IPS-NIHi11 (cell line): ENCODE measurements at regions not wholly inside any gene's neighbourhood (a gene's known extent, or its start where the extent isn't known, plus 50 kb on each side); places are given as distances from the start of the nearest gene placed in this dataset.
"Not testable (repeated sequence)": the region's sequence is repeated elsewhere in the genome, so short reads cannot be mapped to it uniquely, and the experiment has no call there.

ENCODE experiments used
- DNase-seq: peaks from one replicate; pipeline ENCODE4 v3.0.0; 2012; ENCODE audit warnings: mixed read lengths, low spot score

DNA sequence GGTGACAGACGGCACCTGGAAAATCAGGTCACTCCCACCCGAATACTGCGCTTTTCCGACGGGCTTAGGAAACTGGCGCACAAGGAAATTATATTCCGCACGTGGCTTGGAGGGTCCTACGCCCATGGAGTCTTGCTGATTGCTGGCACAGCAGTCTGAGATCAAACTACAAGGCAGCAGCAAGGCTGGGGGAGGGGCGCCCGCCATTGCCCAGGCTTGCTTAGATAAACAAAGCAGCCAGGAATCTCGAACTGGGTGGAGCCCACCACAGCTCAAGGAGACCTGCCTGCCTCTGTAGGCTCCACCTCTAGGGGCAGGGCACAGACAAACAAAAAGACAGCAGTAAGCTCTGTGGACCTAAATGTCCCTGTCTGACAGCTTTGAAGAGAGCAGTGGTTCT, 394.3 kb downstream of the PTH2R start:
- DNase-seq = not testable (repeated sequence)

DNA sequence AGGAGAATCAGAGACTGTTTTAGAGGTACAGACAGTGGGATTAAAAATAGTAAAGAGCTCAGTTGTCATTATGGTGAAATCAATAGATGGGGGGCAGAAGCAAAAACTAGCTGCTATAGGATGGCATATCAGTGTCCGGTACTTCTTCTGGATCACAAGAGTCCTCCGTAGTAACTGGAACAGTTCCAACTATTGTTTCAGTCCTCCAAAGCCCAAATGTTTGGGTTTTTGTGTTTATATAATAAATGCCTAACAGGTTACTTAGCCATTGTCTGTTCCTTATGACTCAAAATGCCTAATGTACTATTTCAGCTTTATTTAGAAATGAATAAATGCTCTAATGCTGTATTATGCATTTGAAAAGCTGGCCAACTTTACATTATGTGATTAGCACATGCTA, 401.2 kb downstream of the PTH2R start:
- no peak for DNase-seq

GRCh38 chr2:208811885-208812284, 405.3 kb downstream of the PTH2R start:
- not testable (repeated sequence) for DNase-seq

- DNase-seq = no peak
These were observed 412.6 kb downstream of the PTH2R start for GRCh38 chr2:208819190-208819589.

DNA sequence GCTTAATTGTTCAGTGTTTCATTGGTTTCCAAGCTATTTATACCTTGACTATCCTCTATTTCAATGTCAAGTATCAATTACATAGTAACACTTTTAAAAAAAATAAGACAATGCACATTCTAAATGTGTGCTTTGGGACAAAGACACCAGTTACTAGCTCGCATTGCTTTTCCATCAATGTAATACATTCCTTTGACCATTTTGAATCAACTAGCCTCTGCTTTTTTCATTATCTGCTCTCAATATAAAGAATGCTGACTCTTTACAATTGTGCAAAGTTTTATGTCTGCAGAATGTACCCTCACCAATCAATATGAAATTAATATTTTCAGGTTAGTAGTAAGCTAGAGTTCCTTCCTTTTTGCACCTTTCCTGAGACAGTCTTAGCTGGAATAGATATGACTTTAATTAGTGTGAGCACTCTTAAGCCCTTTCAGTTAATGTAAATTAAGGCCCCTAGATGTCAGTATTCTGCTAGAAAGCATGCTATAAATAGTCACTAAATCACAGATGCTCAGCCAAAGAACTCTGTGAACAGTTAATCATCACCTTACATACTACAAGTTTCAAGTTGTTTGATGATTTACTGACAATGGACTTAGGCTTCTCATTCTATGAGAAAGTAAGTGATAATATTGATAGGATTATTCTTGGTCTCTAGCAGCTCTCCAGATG, 413.6 kb downstream of the PTH2R start:
- no peak for DNase-seq

GRCh38 chr2:208827109-208827508, 420.5 kb downstream of the PTH2R start:
- DNase-seq = no peak

- no peak for DNase-seq
These were observed 421.1 kb downstream of the PTH2R start for GRCh38 chr2:208827549-208828221.

GRCh38 chr2:208830203-208830602, 423.6 kb downstream of the PTH2R start:
- DNase-seq = no peak

DNA sequence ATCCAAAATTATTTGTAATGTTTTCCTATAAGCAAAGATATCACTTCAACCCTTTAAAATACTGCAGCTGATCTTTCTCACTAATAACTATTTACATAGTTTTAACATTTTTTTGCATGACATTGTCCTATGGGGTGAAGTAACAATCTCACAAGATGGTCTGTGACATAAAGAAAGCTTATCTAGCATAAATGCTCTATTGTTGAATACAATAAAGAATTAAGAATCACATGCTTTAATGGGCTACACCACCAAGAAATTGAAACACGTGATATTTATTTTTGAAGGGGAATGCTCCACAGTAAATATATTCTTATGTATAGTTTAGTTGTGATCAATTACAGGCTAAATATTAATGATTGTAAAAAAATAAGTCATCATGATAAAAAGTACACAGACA, 441.1 kb downstream of the PTH2R start:
- DNase-seq = no peak

GRCh38 chr2:208854717-208855116, 448.1 kb downstream of the PTH2R start:
- no peak for DNase-seq

- no peak for DNase-seq
These were observed 460.8 kb downstream of the PTH2R start for GRCh38 chr2:208867374-208867773.

- no peak for DNase-seq
These were observed 466.0 kb downstream of the PTH2R start for GRCh38 chr2:208872591-208872990.

- DNase-seq = no peak
These were observed 473.1 kb downstream of the PTH2R start for GRCh38 chr2:208879666-208880065.

GRCh38 chr2:208880171-208880570, 473.6 kb downstream of the PTH2R start:
- DNase-seq = no peak

GRCh38 chr2:208890486-208890885, 483.9 kb downstream of the PTH2R start:
- DNase-seq = no peak

GRCh38 chr2:208892203-208892602, 485.6 kb downstream of the PTH2R start:
- no peak for DNase-seq

- DNase-seq = no peak
These were observed 499.7 kb downstream of the PTH2R start for GRCh38 chr2:208906330-208906729.

DNA sequence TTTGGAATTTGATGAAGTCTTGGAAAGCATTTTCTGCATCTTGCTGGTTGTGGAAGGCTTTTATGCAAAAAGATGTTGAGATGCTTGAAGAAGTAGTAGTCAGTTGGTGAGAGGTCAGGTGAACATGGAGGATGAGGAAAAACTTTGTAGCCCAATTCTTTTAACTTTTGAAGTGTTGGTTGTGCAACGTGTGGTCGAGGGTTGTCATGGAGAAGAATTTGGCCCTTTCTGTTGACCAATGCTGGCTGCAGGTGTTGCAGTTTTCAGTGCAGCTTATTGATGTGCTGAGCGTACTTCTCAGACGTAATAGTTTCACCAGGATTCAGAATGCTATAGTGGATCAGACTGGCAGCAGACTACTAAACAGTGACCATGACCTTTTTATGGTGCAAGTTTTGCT, 508.4 kb upstream of the MAP2 start:
- no peak for DNase-seq

DNA sequence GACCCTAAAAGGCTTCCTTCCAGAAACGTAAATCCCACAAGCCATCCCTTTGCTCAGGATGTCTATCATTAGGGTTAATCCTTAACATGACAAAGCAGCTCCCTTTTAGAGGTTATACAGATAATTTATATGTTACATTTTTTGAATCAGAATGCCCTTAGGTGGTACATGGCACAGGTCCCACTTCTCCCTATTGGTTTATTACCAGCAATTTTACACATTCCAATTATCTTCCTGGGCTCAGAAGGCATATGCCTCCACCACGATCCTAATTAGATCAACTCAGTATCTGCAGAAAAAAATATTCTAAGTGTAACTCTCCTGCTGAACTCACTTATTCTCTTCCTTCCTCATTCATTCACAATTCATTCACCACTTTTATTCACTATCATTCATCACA, 507.0 kb upstream of the MAP2 start:
- no peak for DNase-seq

DNA sequence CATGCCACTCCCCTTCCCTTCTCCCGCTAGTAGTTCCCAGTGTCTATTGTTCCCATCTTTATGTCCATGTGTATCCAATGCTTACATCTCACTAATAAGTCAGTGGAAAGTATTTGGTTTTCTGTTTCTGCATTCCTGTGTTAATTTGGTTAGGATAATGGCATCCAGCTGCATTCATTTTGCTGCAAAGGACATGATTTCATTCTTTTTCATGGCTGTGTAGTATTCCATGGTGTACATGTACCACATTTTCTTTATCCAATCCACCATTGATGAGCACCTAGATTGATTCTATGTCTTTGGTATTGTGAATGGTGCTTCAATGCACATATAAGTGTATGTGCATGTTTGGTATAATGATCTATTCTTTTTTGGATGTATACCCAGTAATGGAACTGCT, 502.5 kb upstream of the MAP2 start:
- not testable (repeated sequence) for DNase-seq

- DNase-seq = no peak
These were observed 496.0 kb upstream of the MAP2 start for GRCh38 chr2:208927867-208928266.

DNA sequence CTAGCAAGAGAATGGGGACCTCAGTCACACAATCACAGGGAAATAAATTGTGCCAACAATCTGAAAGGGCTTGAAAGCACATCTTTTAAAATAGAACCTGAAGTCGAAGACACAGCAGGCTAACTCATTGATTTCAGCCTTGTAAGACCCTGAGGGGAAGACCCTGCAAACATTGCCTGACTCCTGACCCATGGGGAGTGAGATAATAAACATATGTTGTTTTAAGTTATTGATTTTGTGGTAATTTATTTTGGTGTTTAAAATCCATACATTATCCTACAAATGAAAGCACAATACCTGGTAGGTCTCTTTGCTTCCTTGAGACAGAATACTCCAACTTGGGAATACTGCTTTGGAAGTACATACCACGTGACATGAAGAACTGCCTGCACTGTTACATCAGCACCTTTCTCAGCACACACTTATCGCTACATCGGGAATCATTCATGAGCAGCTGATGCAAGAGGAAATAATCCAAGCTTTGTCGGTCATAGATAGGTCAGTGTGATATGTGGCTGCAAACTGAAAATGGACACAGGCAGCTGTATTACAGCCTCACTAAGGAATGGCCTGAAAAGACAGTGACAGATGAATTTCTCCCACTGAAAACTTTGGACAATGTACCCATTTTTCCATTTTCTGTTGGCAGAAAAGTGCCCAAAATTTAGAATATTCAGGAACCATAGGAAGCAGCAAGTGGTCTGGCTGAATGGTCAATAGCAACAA, 494.5 kb upstream of the MAP2 start:
- no peak for DNase-seq

- DNase-seq = no peak
These were observed 493.9 kb upstream of the MAP2 start for GRCh38 chr2:208929894-208930427.
